Upper lobe of right lung (tissue), 1 donor: ENCODE measurements at regions not wholly inside any gene's neighbourhood (a gene's known extent, or its start where the extent isn't known, plus 50 kb on each side); places are given as distances from the start of the nearest gene placed in this dataset.

Source experiments
- ATAC-seq: fragments of 200-7000 bp; cut with Tn5 transposase; one replicate; pipeline ENCODE4 v1.9.1; 2020; ENCODE audit warnings: mild to moderate bottlenecking, moderate library complexity
- DNase-seq: peaks from one replicate; pipeline ENCODE4 v3.0.0-alpha.2; 2020
- H3K27ac ChIP-seq: fragments of 200-600 bp; one replicate; pipeline ENCODE4 v1.8.0; 2022
- H3K27me3 ChIP-seq: fragments of 200-600 bp; one replicate; pipeline ENCODE4 v1.8.0; 2022; ENCODE audit warnings: mild to moderate bottlenecking
- H3K36me3 ChIP-seq: fragments of 200-600 bp; one replicate; pipeline ENCODE4 v1.8.0; 2022
- H3K4me1 ChIP-seq: fragments of 200-600 bp; one replicate; pipeline ENCODE4 v1.8.0; 2022
- H3K4me3 ChIP-seq: fragments of 200-600 bp; one replicate; pipeline ENCODE4 v1.8.0; 2022; ENCODE audit warnings: mild to moderate bottlenecking
- H3K9me3 ChIP-seq: fragments of 200-600 bp; one replicate; pipeline ENCODE4 v1.8.0; 2022
- CTCF ChIP-seq: fragments of 200-600 bp; IDR thresholded peaks from one replicate; pipeline ENCODE4 v1.8.0; 2022; ENCODE audit warnings: antibody characterized with exemption
- intact Hi-C: fragments of 100-400 bp; cut with DNase I; formaldehyde crosslinking; loops from one replicate; pipeline ENCODE4 v1.11.0; 2022
- donor health status: DM: no; HTN: yes; CAD: no; lungs with severe emphysema.

- no peaks in the 10 kb centered on the region for H3K36me3 ChIP-seq
- no peaks in the 10 kb centered on the region for H3K9me3 ChIP-seq
- H3K4me3 ChIP-seq: no peak overlapping the region
- no peak overlapping the region for H3K27ac ChIP-seq
- ATAC-seq (no peak), DNase-seq (no peak)
- no peaks in the 10 kb centered on the region for H3K4me1 ChIP-seq
- H3K27me3 ChIP-seq: no peaks in the 10 kb centered on the region
- intact Hi-C loops: no loop called here
- no peak for TF ChIP-seq CTCF
Measured at GRCh38 chr1:187638733-187639434, 810.1 kb downstream of the PLA2G4A start.

GRCh38 chr1:187641015-187641414 is 812.3 kb downstream of the PLA2G4A start:
- no peak overlapping the region for H3K4me3 ChIP-seq
- ATAC-seq (no peak), DNase-seq (no peak)
- no peak for TF ChIP-seq CTCF
- H3K36me3 ChIP-seq: no peaks in the 10 kb centered on the region
- intact Hi-C loops: no loop called here
- no peaks in the 10 kb centered on the region for H3K9me3 ChIP-seq
- H3K27me3 ChIP-seq: no peaks in the 10 kb centered on the region
- H3K27ac ChIP-seq: no peak overlapping the region
- H3K4me1 ChIP-seq: no peaks in the 10 kb centered on the region

GRCh38 chr1:187641463-187641862 is 812.7 kb downstream of the PLA2G4A start:
- H3K4me1 ChIP-seq: no peaks in the 10 kb centered on the region

GRCh38 chr1:187641907-187642306 is 813.2 kb downstream of the PLA2G4A start:
- DNase-seq (no peak), ATAC-seq (no peak)
- no peaks in the 10 kb centered on the region for H3K4me1 ChIP-seq
- H3K27me3 ChIP-seq: no peaks in the 10 kb centered on the region
- no peak for TF ChIP-seq CTCF
- H3K36me3 ChIP-seq: no peaks in the 10 kb centered on the region
- H3K9me3 ChIP-seq: no peaks in the 10 kb centered on the region
- no peak overlapping the region for H3K4me3 ChIP-seq
- intact Hi-C loops: no loop called here
- no peak overlapping the region for H3K27ac ChIP-seq

More at GRCh38 chr1:187641463-187641862, 812.7 kb downstream of the PLA2G4A start:
- Histone ChIP-seq H3K27ac (no peak overlapping the region), H3K27me3 (no peaks in the 10 kb centered on the region), H3K4me3 (no peak overlapping the region), H3K9me3 (no peaks in the 10 kb centered on the region), H3K36me3 (no peaks in the 10 kb centered on the region)
- intact Hi-C loops: no loop called here
- no peak for TF ChIP-seq CTCF
- no peak for DNase-seq
- ATAC-seq: no peak

- ATAC-seq (no peak), DNase-seq (no peak)
- Histone ChIP-seq H3K9me3 (no peaks in the 10 kb centered on the region), H3K36me3 (no peaks in the 10 kb centered on the region), H3K27me3 (no peaks in the 10 kb centered on the region), H3K4me3 (no peak overlapping the region), H3K4me1 (no peaks in the 10 kb centered on the region), H3K27ac (no peak overlapping the region)
- no peak for TF ChIP-seq CTCF
- intact Hi-C loops: no loop called here
Measured at GRCh38 chr1:187645651-187646050, 816.9 kb downstream of the PLA2G4A start.
